ENCODE measurements at regions not wholly inside any gene's neighbourhood (a gene's known extent, or its start where the extent isn't known, plus 50 kb on each side); places are given as distances from the start of the nearest gene placed in this dataset.

GRCh38 chr6:127404594-127405178 lies 54.5 kb downstream of the KIAA0408 start:
- ChIA-PET CTCF (ENCODE audit: low intra/inter-chr PET ratio) (no interaction called here), POLR2A (no interaction called here)
- no peaks in the 10 kb centered on the region for H3K79me2 ChIP-seq (ENCODE audit: control insufficient read depth, insufficient read depth, low read length)
- intact Hi-C loops (cut with micrococcal nuclease) (no loop called here), in situ Hi-C loops (cut with MboI) (no loop called here)
- H3K36me3 ChIP-seq (ENCODE audit: control insufficient read depth, insufficient read depth, low read length) = no peaks in the 10 kb centered on the region
- no peak for TF ChIP-seq ZBED1 (IDR thresholded peaks at IDR 0.05)
- no peak for TF ChIP-seq ZNF121 (CRISPR knock-in tag; conservative IDR thresholded peaks at IDR 0.05)
- TF ChIP-seq STAT5A (IDR thresholded peaks at IDR 0.05; ENCODE audit: borderline replicate concordance, low read length) = no peak
- no peak for TF ChIP-seq PCBP1 (IDR thresholded peaks at IDR 0.05; ENCODE audit: low read depth, low read length, poor library complexity, severe bottlenecking)
- no peak for TF ChIP-seq TSHZ1 (CRISPR knock-in tag; IDR thresholded peaks at IDR 0.05)
- TF ChIP-seq SRSF1 (IDR thresholded peaks at IDR 0.05; ENCODE audit: low read depth, low read length) = no peak
- TF ChIP-seq BRD4 (IDR thresholded peaks at IDR 0.05) = no peak
- no peak for TF ChIP-seq SIX5 (IDR thresholded peaks at IDR 0.05; ENCODE audit: borderline replicate concordance in 1 of 2, insufficient read depth in 1 of 2, low read depth in 1 of 2, low read length in 2 of 2)
- no peak for TF ChIP-seq ZNF444 (CRISPR knock-in tag; IDR thresholded peaks at IDR 0.05)
- H2AFZ ChIP-seq (ENCODE audit: low read depth, low read length) = peak overlapping the region; percentile 52
- no peak overlapping the region for H3K27ac ChIP-seq (ENCODE audit: extremely low read depth, low read depth, low read length)
- H3K9me3 ChIP-seq (replicated peaks; ENCODE audit: control insufficient read depth, insufficient read depth, low read depth, low read length) = no peaks in the 10 kb centered on the region
- DNase-seq (ENCODE audit: extremely low read depth in 1 of 4, low spot score in 3 of 4) (no peak), FAIRE-seq (no peak), ATAC-seq (peak; percentile 56)
- H3K27me3 ChIP-seq (ENCODE audit: control insufficient read depth in 2 of 2, insufficient read depth in 2 of 2, low read length in 2 of 2) = no peaks in the 10 kb centered on the region
- H3K9ac ChIP-seq (ENCODE audit: insufficient read depth in 1 of 2, low read depth in 2 of 2, low read length in 2 of 2) = no peak overlapping the region
- 13% methylated on average over 3 of the region's 3 CpGs for WGBS (ENCODE audit: insufficient coverage, low coverage, missing lambda C conversion rate)
- no peaks in the 10 kb centered on the region for H3K9me1 ChIP-seq (ENCODE audit: control insufficient read depth, insufficient read depth, low read length)
- H3K4me3 ChIP-seq = no peak overlapping the region
- BruUV-seq (replicated peaks) = no TSS peak
- H3K4me2 ChIP-seq (ENCODE audit: insufficient read depth, low read length) = no peak overlapping the region
- peaks cover 0 to 4% of the 10 kb centered on the region in 2 experiments; a peak in 2 of 5 replicates for H3K4me1 ChIP-seq (replicated peaks in 1 of 2; ENCODE audit: control insufficient read depth in 2 of 2, insufficient read depth in 2 of 2, low read length in 2 of 2)
- H4K20me1 ChIP-seq (replicated peaks; ENCODE audit: control insufficient read depth, insufficient read depth, low read length) = no peaks in the 10 kb centered on the region

Measured in K562 (cell line).